Skeletal muscle satellite cell (primary cell): ENCODE measurements at regions not wholly inside any gene's neighbourhood (a gene's known extent, or its start where the extent isn't known, plus 50 kb on each side); places are given as distances from the start of the nearest gene placed in this dataset.
"Not testable (repeated sequence)": the region's sequence is repeated elsewhere in the genome, so short reads cannot be mapped to it uniquely, and the experiment has no call there.

Experiments
- H3K27me3 ChIP-seq: 2 replicates; pipeline ENCODE4 v1.7.0; 2013; ENCODE audit warnings: low read length; ENCODE audit not compliant: control insufficient read depth, insufficient read depth
- H3K36me3 ChIP-seq: 2 replicates; pipeline ENCODE4 v1.7.0; 2013; ENCODE audit warnings: mild to moderate bottlenecking, control low read depth, low read length; ENCODE audit not compliant: insufficient read depth
- H3K4me1 ChIP-seq: 2 replicates; pipeline ENCODE4 v1.7.0; 2013; ENCODE audit warnings: low read length; ENCODE audit not compliant: control insufficient read depth, insufficient read depth
- H3K4me2 ChIP-seq: 2 replicates; pipeline ENCODE4 v1.7.0; 2013; ENCODE audit warnings: mild to moderate bottlenecking, low read length
- H3K4me3 ChIP-seq: 2 replicates; pipeline ENCODE4 v1.7.0; 2013; ENCODE audit warnings: low read length
- H3K9ac ChIP-seq: 2 replicates; pipeline ENCODE4 v1.7.0; 2013; ENCODE audit warnings: mild to moderate bottlenecking, low read depth, low read length, moderate library complexity
- H3K9me3 ChIP-seq: replicated peaks from 2 replicates; pipeline ENCODE4 v1.7.0; 2013; ENCODE audit warnings: mild to moderate bottlenecking, control low read depth, low read length

DNA sequence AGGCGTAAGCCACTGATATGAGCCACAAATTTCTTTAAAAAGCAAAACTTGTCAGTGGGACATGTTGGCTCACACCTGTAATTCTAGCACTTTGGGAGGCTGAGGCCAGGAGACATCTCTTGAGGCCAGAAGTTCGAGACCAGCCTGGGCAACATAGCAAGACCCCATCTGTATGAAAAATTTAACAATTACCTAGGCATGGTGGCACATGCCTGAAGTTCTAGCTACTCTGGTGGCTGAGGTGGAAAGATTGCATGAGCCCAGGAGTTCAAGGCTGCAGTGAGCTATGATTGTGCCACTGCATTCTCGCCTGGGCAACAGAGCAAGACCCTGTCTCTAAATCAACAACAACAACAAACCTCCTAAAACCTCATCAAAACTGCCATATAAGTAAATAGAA lies 147.6 kb upstream of the BARHL2 start:
- Histone ChIP-seq H3K4me2 (no peak overlapping the region), H3K9ac (no peak overlapping the region), H3K9me3 (no peaks in the 10 kb centered on the region), H3K4me1 (no peaks in the 10 kb centered on the region), H3K36me3 (no peaks in the 10 kb centered on the region), H3K4me3 (no peak overlapping the region), H3K27me3 (no peaks in the 10 kb centered on the region)

DNA sequence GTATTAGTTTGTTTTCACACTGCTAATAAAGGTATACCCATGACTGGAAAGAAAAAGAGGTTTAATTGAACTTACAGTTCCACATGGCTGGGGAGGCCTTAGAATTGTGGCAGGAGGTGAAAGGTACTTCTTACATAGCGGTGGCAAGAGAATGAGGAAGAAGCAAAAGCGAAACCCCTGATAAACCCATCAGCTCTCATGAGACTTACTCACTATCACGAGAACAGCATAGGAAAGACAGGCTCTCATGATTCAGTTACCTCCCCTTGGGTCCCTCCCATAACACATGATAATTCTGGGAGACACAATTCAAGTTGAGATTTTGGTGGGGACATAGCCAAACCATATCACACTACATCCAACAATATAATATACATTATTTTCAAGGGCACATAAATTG lies 145.7 kb upstream of the BARHL2 start:
- Histone ChIP-seq H3K4me2 (no peak overlapping the region), H3K9me3 (no peaks in the 10 kb centered on the region), H3K4me3 (no peak overlapping the region), H3K27me3 (no peaks in the 10 kb centered on the region), H3K4me1 (no peaks in the 10 kb centered on the region), H3K36me3 (no peaks in the 10 kb centered on the region), H3K9ac (no peak overlapping the region)

DNA sequence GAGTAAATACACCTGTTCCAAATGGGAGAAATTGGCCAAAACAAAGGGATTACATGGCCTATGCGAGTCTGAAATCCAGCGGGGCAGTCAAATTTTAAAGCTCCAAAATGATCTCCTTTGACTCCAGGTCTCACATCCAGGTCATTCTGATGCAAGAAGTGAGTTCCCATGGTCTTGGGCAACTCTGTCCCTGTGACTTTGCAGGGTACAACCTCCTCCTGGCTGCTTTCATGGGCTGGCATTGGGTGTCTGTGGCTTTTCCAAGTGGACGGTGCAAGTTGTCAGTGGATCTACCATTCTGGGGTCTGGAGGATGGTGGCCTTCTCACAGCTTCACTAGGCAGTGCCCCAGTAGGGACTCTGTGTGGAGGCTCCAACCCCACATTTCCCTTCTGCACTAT lies 144.3 kb upstream of the BARHL2 start:
- not testable (repeated sequence) for H3K4me3 ChIP-seq, H3K4me2 ChIP-seq, H3K9ac ChIP-seq, H3K36me3 ChIP-seq, H3K9me3 ChIP-seq, H3K27me3 ChIP-seq, H3K4me1 ChIP-seq

GRCh38 chr1:90856463-90857007 lies 139.4 kb upstream of the BARHL2 start:
- H3K4me2 ChIP-seq = no peak overlapping the region
- no peaks in the 10 kb centered on the region for H3K36me3 ChIP-seq
- no peak overlapping the region for H3K4me3 ChIP-seq
- no peaks in the 10 kb centered on the region for H3K9me3 ChIP-seq
- no peak overlapping the region for H3K9ac ChIP-seq
- peaks cover 9% of the 10 kb centered on the region for H3K27me3 ChIP-seq
- H3K4me1 ChIP-seq = no peaks in the 10 kb centered on the region

- Histone ChIP-seq H3K27me3 (peaks cover 9% of the 10 kb centered on the region), H3K9me3 (no peaks in the 10 kb centered on the region), H3K4me2 (no peak overlapping the region), H3K4me1 (no peaks in the 10 kb centered on the region), H3K36me3 (no peaks in the 10 kb centered on the region), H3K4me3 (no peak overlapping the region), H3K9ac (no peak overlapping the region)
These were observed 137.4 kb upstream of the BARHL2 start for GRCh38 chr1:90854397-90854924.

GRCh38 chr1:90851711-90852050 lies 134.6 kb upstream of the BARHL2 start:
- H3K9ac ChIP-seq = peak overlapping the region; percentile 70
- no peaks in the 10 kb centered on the region for H3K36me3 ChIP-seq
- H3K4me3 ChIP-seq = peak overlapping the region; percentile 86

GRCh38 chr1:90850898-90851710 lies 134.0 kb upstream of the BARHL2 start:
- H3K4me2 ChIP-seq = peak overlapping the region; percentile 100
- no peaks in the 10 kb centered on the region for H3K4me1 ChIP-seq
- H3K9ac ChIP-seq = peak overlapping the region; percentile 74
- H3K36me3 ChIP-seq = no peaks in the 10 kb centered on the region
- H3K9me3 ChIP-seq = no peaks in the 10 kb centered on the region
- peak overlapping the region; percentile 86 for H3K4me3 ChIP-seq
- H3K27me3 ChIP-seq = peaks cover 9% of the 10 kb centered on the region

More at GRCh38 chr1:90851711-90852050, 134.6 kb upstream of the BARHL2 start:
- peaks cover 9% of the 10 kb centered on the region for H3K27me3 ChIP-seq
- H3K9me3 ChIP-seq = no peaks in the 10 kb centered on the region
- H3K4me1 ChIP-seq = no peaks in the 10 kb centered on the region
- peak overlapping the region; percentile 100 for H3K4me2 ChIP-seq

DNA sequence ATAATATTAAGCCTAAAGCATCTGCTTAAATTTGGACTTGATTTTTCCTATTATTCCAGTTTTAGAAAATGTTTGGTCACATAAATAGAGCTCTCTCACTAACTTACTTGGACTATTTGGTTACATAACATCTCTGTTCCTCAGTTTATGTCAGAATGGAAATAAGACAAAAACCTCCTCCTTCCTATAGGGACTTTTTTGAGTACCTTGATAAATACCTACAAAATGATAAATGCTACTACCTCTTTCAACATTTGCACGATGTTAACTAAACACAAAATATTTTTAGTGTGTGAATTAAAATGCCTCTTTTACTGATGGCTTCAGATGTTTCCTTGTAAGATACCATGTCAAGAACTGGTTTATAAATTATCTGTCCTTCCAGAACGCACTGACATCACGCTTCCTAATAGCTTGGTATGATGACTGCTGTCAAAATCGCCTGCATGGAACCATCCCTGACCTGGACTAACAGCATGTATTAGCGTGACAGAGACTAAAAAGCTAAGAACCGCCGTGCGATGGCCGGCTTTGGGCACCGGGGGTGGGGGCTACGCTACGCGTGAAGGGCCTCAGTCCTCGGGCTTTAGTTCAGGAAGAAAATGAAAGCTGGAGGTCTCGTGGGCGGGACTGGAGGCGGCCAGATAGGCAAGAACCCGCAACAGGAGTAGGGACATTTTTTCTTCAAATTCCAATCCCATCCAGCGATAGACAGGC lies 133.2 kb upstream of the BARHL2 start:
- Histone ChIP-seq H3K4me2 (peak overlapping the region; percentile 100), H3K9me3 (no peaks in the 10 kb centered on the region), H3K9ac (peak overlapping the region; percentile 74), H3K4me1 (no peaks in the 10 kb centered on the region), H3K36me3 (no peaks in the 10 kb centered on the region), H3K4me3 (peak overlapping the region; percentile 86), H3K27me3 (peaks cover 9% of the 10 kb centered on the region)

GRCh38 chr1:90841473-90841872 lies 124.4 kb upstream of the BARHL2 start:
- Histone ChIP-seq H3K27me3 (peaks cover 1% of the 10 kb centered on the region), H3K4me3 (no peak overlapping the region), H3K9me3 (no peaks in the 10 kb centered on the region)

GRCh38 chr1:90840352-90840751 lies 123.2 kb upstream of the BARHL2 start:
- Histone ChIP-seq H3K4me1 (no peaks in the 10 kb centered on the region), H3K9ac (no peak overlapping the region), H3K4me3 (no peak overlapping the region), H3K27me3 (peaks cover 11% of the 10 kb centered on the region), H3K36me3 (no peaks in the 10 kb centered on the region), H3K4me2 (no peak overlapping the region), H3K9me3 (no peaks in the 10 kb centered on the region)

More at GRCh38 chr1:90841473-90841872, 124.4 kb upstream of the BARHL2 start:
- Histone ChIP-seq H3K36me3 (no peaks in the 10 kb centered on the region), H3K4me1 (no peaks in the 10 kb centered on the region), H3K9ac (no peak overlapping the region), H3K4me2 (no peak overlapping the region)

- Histone ChIP-seq H3K4me3 (no peak overlapping the region), H3K27me3 (peaks cover 18% of the 10 kb centered on the region), H3K9ac (no peak overlapping the region), H3K9me3 (no peaks in the 10 kb centered on the region), H3K4me2 (no peak overlapping the region), H3K36me3 (no peaks in the 10 kb centered on the region), H3K4me1 (no peaks in the 10 kb centered on the region)
These were observed 122.2 kb upstream of the BARHL2 start for GRCh38 chr1:90839323-90839722.
